ENCODE measurements at regions not wholly inside any gene's neighbourhood (a gene's known extent, or its start where the extent isn't known, plus 50 kb on each side); places are given as distances from the start of the nearest gene placed in this dataset.
"Not testable (repeated sequence)": the region's sequence is repeated elsewhere in the genome, so short reads cannot be mapped to it uniquely, and the experiment has no call there.

GRCh38 chr6:99146711-99147110 is 199.0 kb upstream of the FBXL4 start:
- TF ChIP-seq ZNF70 (CRISPR knock-in tag; IDR thresholded peaks at IDR 0.05), result no peak
- no peak for TF ChIP-seq SNAI2 (CRISPR knock-in tag; IDR thresholded peaks at IDR 0.05)
- no peak for ATAC-seq

- TF ChIP-seq CSRNP3 (CRISPR knock-in tag; IDR thresholded peaks at IDR 0.05), result no peak
- no peak for TF ChIP-seq ESRRG (CRISPR knock-in tag; IDR thresholded peaks at IDR 0.05)
- ATAC-seq, result no peak
Measured at GRCh38 chr6:99145738-99146137, 198.0 kb upstream of the FBXL4 start.

GRCh38 chr6:99143108-99143861 is 195.5 kb upstream of the FBXL4 start:
- TF ChIP-seq CREB5 (CRISPR knock-in tag; IDR thresholded peaks at IDR 0.05; ENCODE audit: low read depth) (no peak), ZNF565 (CRISPR knock-in tag; conservative IDR thresholded peaks at IDR 0.05; ENCODE audit: low read depth) (no peak), ESRRG (CRISPR knock-in tag; IDR thresholded peaks at IDR 0.05) (no peak), GLIS3 (CRISPR knock-in tag; IDR thresholded peaks at IDR 0.05) (no peak), PPARA (CRISPR knock-in tag; IDR thresholded peaks at IDR 0.05; ENCODE audit: borderline replicate concordance) (no peak), BACH2 (CRISPR knock-in tag; IDR thresholded peaks at IDR 0.05; ENCODE audit: borderline replicate concordance) (no peak), TCF4 (CRISPR knock-in tag; IDR thresholded peaks at IDR 0.05; ENCODE audit: borderline replicate concordance) (no peak), ISL1 (CRISPR knock-in tag; IDR thresholded peaks at IDR 0.05) (no peak), CSRNP3 (CRISPR knock-in tag; IDR thresholded peaks at IDR 0.05) (no peak), ZNF70 (CRISPR knock-in tag; IDR thresholded peaks at IDR 0.05) (no peak), POU6F1 (CRISPR knock-in tag; IDR thresholded peaks at IDR 0.05; ENCODE audit: borderline replicate concordance, low read depth) (no peak), TSHZ2 (CRISPR knock-in tag; IDR thresholded peaks at IDR 0.05) (no peak), TOX (CRISPR knock-in tag; IDR thresholded peaks at IDR 0.05; ENCODE audit: borderline replicate concordance) (no peak), ARNTL (CRISPR knock-in tag; IDR thresholded peaks at IDR 0.05; ENCODE audit: borderline replicate concordance, low read depth) (no peak), PATZ1 (CRISPR knock-in tag; IDR thresholded peaks at IDR 0.05; ENCODE audit: borderline replicate concordance) (no peak), RARB (CRISPR knock-in tag; IDR thresholded peaks at IDR 0.05) (no peak), ZC3H10 (CRISPR knock-in tag; IDR thresholded peaks at IDR 0.05) (no peak)
- no peak for ATAC-seq

- ATAC-seq, result not testable (repeated sequence)
Measured at GRCh38 chr6:99141906-99142305, 194.2 kb upstream of the FBXL4 start.

Measured in SK-N-SH treated with all-trans-retinoic acid at 6 μM for 48 hours (cell line).